ENCODE measurements at regions not wholly inside any gene's neighbourhood (a gene's known extent, or its start where the extent isn't known, plus 50 kb on each side); places are given as distances from the start of the nearest gene placed in this dataset.
"Not testable (repeated sequence)": the region's sequence is repeated elsewhere in the genome, so short reads cannot be mapped to it uniquely, and the experiment has no call there.

- DNase-seq = no peak
- Histone ChIP-seq H3K9me3 (no peaks in the 10 kb centered on the region), H3K27me3 (no peaks in the 10 kb centered on the region), H3K36me3 (no peaks in the 10 kb centered on the region), H3K4me3 (no peak overlapping the region), H3K4me1 (no peaks in the 10 kb centered on the region), H3K27ac (no peak overlapping the region)
- ATAC-seq = no peak
- TF ChIP-seq CTCF (IDR thresholded peaks at IDR 0.05) = no peak
- intact Hi-C loops (cut with DNase I) = no loop called here
Measured at GRCh38 chr12:126271159-126271558, 1205.9 kb downstream of the AACS start.

GRCh38 chr12:126282691-126283090 is 1217.5 kb downstream of the AACS start:
- DNase-seq = no peak
- Histone ChIP-seq H3K27me3 (no peaks in the 10 kb centered on the region), H3K27ac (no peak overlapping the region), H3K4me1 (no peaks in the 10 kb centered on the region), H3K4me3 (no peak overlapping the region), H3K36me3 (no peaks in the 10 kb centered on the region), H3K9me3 (no peaks in the 10 kb centered on the region)
- intact Hi-C loops (cut with DNase I) = no loop called here
- TF ChIP-seq CTCF (IDR thresholded peaks at IDR 0.05) = no peak
- ATAC-seq = no peak

GRCh38 chr12:126286203-126286602 is 1221.0 kb downstream of the AACS start:
- no peaks in the 10 kb centered on the region for H3K27me3 ChIP-seq
- H3K27ac ChIP-seq = no peak overlapping the region
- no peaks in the 10 kb centered on the region for H3K4me1 ChIP-seq
- intact Hi-C loops (cut with DNase I) = no loop called here
- DNase-seq = no peak
- TF ChIP-seq CTCF (IDR thresholded peaks at IDR 0.05) = no peak
- ATAC-seq = no peak
- no peak overlapping the region for H3K4me3 ChIP-seq
- H3K36me3 ChIP-seq = no peaks in the 10 kb centered on the region
- H3K9me3 ChIP-seq = no peaks in the 10 kb centered on the region

- no peaks in the 10 kb centered on the region for H3K4me1 ChIP-seq
- no peaks in the 10 kb centered on the region for H3K27me3 ChIP-seq
- H3K4me3 ChIP-seq = no peak overlapping the region
- ATAC-seq = no peak
- H3K9me3 ChIP-seq = peaks cover 3% of the 10 kb centered on the region
- intact Hi-C loops (cut with DNase I) = no loop called here
- TF ChIP-seq CTCF (IDR thresholded peaks at IDR 0.05) = no peak
- H3K27ac ChIP-seq = no peak overlapping the region
- no peaks in the 10 kb centered on the region for H3K36me3 ChIP-seq
- DNase-seq = no peak
Measured at GRCh38 chr12:126290456-126290855, 1225.2 kb downstream of the AACS start.

- H3K4me3 ChIP-seq; H3K27ac ChIP-seq; DNase-seq; H3K27me3 ChIP-seq; H3K4me1 ChIP-seq; H3K36me3 ChIP-seq; H3K9me3 ChIP-seq; intact Hi-C loops (cut with DNase I); ATAC-seq: not testable (repeated sequence)
Measured at GRCh38 chr12:126291987-126292386, 1226.8 kb downstream of the AACS start.

- DNase-seq (no peak), ATAC-seq (no peak)
- Histone ChIP-seq H3K4me3 (no peak overlapping the region), H3K36me3 (no peaks in the 10 kb centered on the region), H3K9me3 (peaks cover 3% of the 10 kb centered on the region), H3K4me1 (no peaks in the 10 kb centered on the region), H3K27ac (no peak overlapping the region), H3K27me3 (no peaks in the 10 kb centered on the region)
- intact Hi-C loops (cut with DNase I) = no loop called here
- TF ChIP-seq CTCF (IDR thresholded peaks at IDR 0.05) = no peak
Measured at GRCh38 chr12:126295652-126296051, 1230.4 kb downstream of the AACS start.

All from upper lobe of right lung (tissue), 1 donor.